IPS DF 6.9 (cell line): ENCODE measurements at regions not wholly inside any gene's neighbourhood (a gene's known extent, or its start where the extent isn't known, plus 50 kb on each side); places are given as distances from the start of the nearest gene placed in this dataset.

Experiments
- DNase-seq: peaks from one replicate; pipeline ENCODE4 v3.0.0-alpha.2; 2013; ENCODE audit warnings: low read depth, low spot score
- H3K27ac ChIP-seq: one replicate; pipeline ENCODE4 v1.5.1; 2013; ENCODE audit warnings: low read length, control low read depth
- H3K27me3 ChIP-seq: 2 replicates; pipeline ENCODE4 v1.6.1; 2013; ENCODE audit warnings: mild to moderate bottlenecking, low read length; ENCODE audit not compliant: control insufficient read depth, insufficient read depth
- H3K36me3 ChIP-seq: 2 replicates; pipeline ENCODE4 v1.6.1; 2013; ENCODE audit warnings: low read length; ENCODE audit not compliant: control insufficient read depth, insufficient read depth
- H3K4me1 ChIP-seq: 2 replicates; pipeline ENCODE4 v1.6.1; 2013; ENCODE audit warnings: low read length; ENCODE audit not compliant: control insufficient read depth, insufficient read depth
- H3K4me3 ChIP-seq: 2 replicates; pipeline ENCODE4 v1.5.1; 2013; ENCODE audit warnings: mild to moderate bottlenecking, low read length
- H3K9me3 ChIP-seq: 2 replicates; pipeline ENCODE4 v1.6.1; 2013; ENCODE audit warnings: low read length, inconsistent platforms; ENCODE audit not compliant: control insufficient read depth, insufficient read depth
- WGBS: extraction: QIAGEN DNeasy Blood & Tissue Kit; methylation state at CpG from one replicate; pipeline ENCODE4 v1.1.7; 2013; ENCODE audit warnings: mixed read lengths, missing lambda C conversion rate; ENCODE audit not compliant: insufficient read length, insufficient coverage; 5-methylcytosine and 5-hydroxymethylcytosine counted together

DNA sequence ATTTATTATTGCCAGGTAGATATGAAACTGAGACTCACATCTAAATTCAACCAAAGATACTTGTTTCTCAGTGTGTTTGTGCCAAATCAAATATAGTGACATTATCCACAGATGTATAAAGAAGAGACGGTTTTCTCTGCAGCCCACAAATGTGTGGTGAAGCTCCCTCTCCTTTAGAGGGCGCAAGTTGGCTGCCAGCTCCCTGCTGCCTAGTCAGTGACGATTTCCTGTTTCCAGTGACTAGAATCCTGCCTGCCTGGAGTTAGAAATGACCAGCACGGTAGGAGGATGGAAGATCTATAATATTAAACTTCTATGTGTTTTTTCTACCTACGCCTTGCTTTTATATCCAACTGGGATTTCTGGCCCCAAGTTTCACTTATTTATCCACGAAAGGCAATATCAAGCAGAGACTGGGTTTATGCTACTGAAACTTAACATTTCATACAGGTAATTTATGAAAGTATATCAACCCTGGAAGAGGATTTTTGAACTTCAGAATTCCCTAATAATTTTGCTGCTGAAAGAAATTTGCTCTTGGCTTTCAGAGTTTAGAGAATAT lies 1793.7 kb upstream of the TENM3 start:
- Histone ChIP-seq H3K4me1 (no peaks in the 10 kb centered on the region), H3K9me3 (no peaks in the 10 kb centered on the region), H3K36me3 (no peaks in the 10 kb centered on the region), H3K27ac (no peak overlapping the region), H3K4me3 (no peak overlapping the region), H3K27me3 (no peaks in the 10 kb centered on the region)
- WGBS = no CpG with 5 or more reads among the region's 6 CpGs
- DNase-seq = peak; percentile 47

DNA sequence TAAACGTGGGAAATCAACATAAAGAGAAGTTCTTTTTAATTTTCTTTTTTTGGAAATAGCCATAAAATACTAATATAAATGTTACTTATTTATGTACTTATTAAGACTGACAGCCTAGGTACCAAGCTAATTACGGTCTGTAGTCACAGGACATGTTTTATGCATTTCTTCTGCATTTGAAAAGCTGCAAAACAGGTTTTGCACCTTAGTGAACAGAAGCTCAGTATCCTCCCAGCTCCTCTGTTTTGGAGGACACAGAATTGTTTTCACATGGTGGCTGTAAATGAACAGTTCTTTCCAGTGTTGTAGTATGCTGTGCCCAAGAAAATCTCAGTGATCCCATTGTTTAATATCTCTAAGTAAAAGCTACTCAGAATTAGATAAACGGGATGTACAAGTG lies 1788.0 kb upstream of the TENM3 start:
- H3K4me3 ChIP-seq = no peak overlapping the region
- no peaks in the 10 kb centered on the region for H3K27me3 ChIP-seq
- no peak overlapping the region for H3K27ac ChIP-seq
- H3K36me3 ChIP-seq = no peaks in the 10 kb centered on the region
- WGBS = no CpG with 5 or more reads among the region's 3 CpGs
- peak; percentile 27 for DNase-seq
- no peaks in the 10 kb centered on the region for H3K4me1 ChIP-seq
- no peaks in the 10 kb centered on the region for H3K9me3 ChIP-seq

- Histone ChIP-seq H3K9me3 (no peaks in the 10 kb centered on the region), H3K27ac (no peak overlapping the region), H3K4me1 (no peaks in the 10 kb centered on the region), H3K4me3 (no peak overlapping the region), H3K36me3 (no peaks in the 10 kb centered on the region), H3K27me3 (no peaks in the 10 kb centered on the region)
- no CpG with 5 or more reads among the region's 12 CpGs for WGBS
- DNase-seq = peak; percentile 27
These were observed 1786.3 kb upstream of the TENM3 start for GRCh38 chr4:180456928-180457327.

- no peaks in the 10 kb centered on the region for H3K9me3 ChIP-seq
- no peaks in the 10 kb centered on the region for H3K27me3 ChIP-seq
- DNase-seq = no peak
- 100% methylated on average over 2 of the region's 6 CpGs for WGBS
- no peaks in the 10 kb centered on the region for H3K4me1 ChIP-seq
- no peak overlapping the region for H3K27ac ChIP-seq
- no peak overlapping the region for H3K4me3 ChIP-seq
- no peaks in the 10 kb centered on the region for H3K36me3 ChIP-seq
These were observed 1781.1 kb upstream of the TENM3 start for GRCh38 chr4:180462116-180462515.

- H3K4me1 ChIP-seq = no peaks in the 10 kb centered on the region
- H3K36me3 ChIP-seq = no peaks in the 10 kb centered on the region
- no peak for DNase-seq
- H3K27me3 ChIP-seq = no peaks in the 10 kb centered on the region
- H3K4me3 ChIP-seq = no peak overlapping the region
- no peaks in the 10 kb centered on the region for H3K9me3 ChIP-seq
- WGBS = no CpG with 5 or more reads among the region's 3 CpGs
- H3K27ac ChIP-seq = no peak overlapping the region
These were observed 1777.8 kb upstream of the TENM3 start for GRCh38 chr4:180465364-180465763.

GRCh38 chr4:180483036-180483435 lies 1760.2 kb upstream of the TENM3 start:
- no peaks in the 10 kb centered on the region for H3K4me1 ChIP-seq
- no peaks in the 10 kb centered on the region for H3K9me3 ChIP-seq
- no peak for DNase-seq
- H3K27ac ChIP-seq = no peak overlapping the region
- no peak overlapping the region for H3K4me3 ChIP-seq
- no peaks in the 10 kb centered on the region for H3K36me3 ChIP-seq
- no CpG with 5 or more reads among the region's 1 CpG for WGBS
- H3K27me3 ChIP-seq = no peaks in the 10 kb centered on the region

DNA sequence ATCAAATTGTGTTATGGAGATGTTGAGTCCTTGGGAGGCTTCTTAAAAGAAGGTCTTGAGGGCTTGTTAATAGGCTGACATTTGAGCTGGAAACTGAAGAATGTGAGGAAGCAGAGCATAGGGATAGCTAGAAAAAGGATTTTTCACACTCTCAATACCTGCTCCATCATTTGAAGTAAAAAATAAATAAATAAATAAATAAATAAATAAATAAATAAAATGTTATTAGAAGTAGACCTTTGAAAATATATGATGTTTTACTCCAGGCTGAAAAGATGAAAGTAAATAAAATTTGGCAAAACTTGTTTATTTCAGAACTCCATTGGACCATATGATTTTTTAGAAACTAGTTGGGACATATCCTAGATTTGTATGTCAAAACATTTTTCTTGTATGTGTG lies 1757.8 kb upstream of the TENM3 start:
- DNase-seq = no peak
- Histone ChIP-seq H3K4me3 (no peak overlapping the region), H3K27ac (no peak overlapping the region), H3K27me3 (no peaks in the 10 kb centered on the region), H3K36me3 (no peaks in the 10 kb centered on the region), H3K9me3 (no peaks in the 10 kb centered on the region), H3K4me1 (no peaks in the 10 kb centered on the region)

GRCh38 chr4:180486342-180486741 lies 1756.9 kb upstream of the TENM3 start:
- no peaks in the 10 kb centered on the region for H3K27me3 ChIP-seq
- no peaks in the 10 kb centered on the region for H3K4me1 ChIP-seq
- no peaks in the 10 kb centered on the region for H3K36me3 ChIP-seq
- H3K4me3 ChIP-seq = no peak overlapping the region
- no peak for DNase-seq
- no peaks in the 10 kb centered on the region for H3K9me3 ChIP-seq
- no CpG with 5 or more reads among the region's 4 CpGs for WGBS
- no peak overlapping the region for H3K27ac ChIP-seq

DNA sequence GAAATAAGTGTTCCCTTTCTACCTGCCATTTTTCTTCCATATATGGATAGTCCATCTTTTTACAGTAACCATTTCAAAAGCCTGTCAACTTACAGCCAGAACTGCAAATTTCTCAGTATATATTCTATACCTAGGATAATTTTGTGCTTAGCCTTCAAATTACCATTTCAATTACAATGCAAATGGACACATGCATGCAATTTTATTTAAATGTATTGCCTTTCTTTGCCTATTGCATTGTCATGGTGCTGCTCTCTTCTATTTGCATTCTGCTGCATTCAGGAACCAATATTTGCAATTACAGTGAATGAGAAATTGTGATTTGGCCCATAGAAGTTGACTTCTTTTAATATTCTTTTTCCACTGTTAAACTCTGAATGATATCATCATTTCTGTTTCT lies 1753.4 kb upstream of the TENM3 start:
- no peaks in the 10 kb centered on the region for H3K36me3 ChIP-seq
- no peak for DNase-seq
- H3K4me1 ChIP-seq = no peaks in the 10 kb centered on the region
- no peak overlapping the region for H3K4me3 ChIP-seq
- H3K9me3 ChIP-seq = no peaks in the 10 kb centered on the region
- H3K27me3 ChIP-seq = no peaks in the 10 kb centered on the region
- H3K27ac ChIP-seq = no peak overlapping the region

GRCh38 chr4:180491210-180491609 lies 1752.0 kb upstream of the TENM3 start:
- DNase-seq = no peak
- Histone ChIP-seq H3K9me3 (no peaks in the 10 kb centered on the region), H3K27ac (no peak overlapping the region), H3K4me3 (no peak overlapping the region), H3K36me3 (no peaks in the 10 kb centered on the region), H3K27me3 (no peaks in the 10 kb centered on the region), H3K4me1 (no peaks in the 10 kb centered on the region)
- WGBS = no CpG with 5 or more reads among the region's 2 CpGs

DNA sequence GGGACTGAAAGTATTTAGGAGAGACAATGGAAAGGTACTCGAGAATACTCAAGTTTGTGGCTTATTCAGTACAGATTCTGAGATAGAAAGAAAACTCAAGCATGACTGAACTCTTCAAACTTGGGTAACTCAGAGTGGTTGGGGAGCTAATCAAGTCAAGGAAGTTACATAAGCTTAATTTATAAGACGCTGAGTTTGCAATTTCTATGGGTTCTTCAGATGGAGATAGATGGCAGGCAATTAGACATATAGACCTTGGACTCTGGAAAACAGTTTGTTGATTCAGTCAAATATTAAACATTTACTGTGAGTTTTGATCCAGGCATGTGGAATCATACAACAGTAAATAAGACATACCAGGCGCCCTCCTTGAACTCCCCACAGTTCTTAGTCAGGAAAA lies 1749.9 kb upstream of the TENM3 start:
- WGBS = no CpG with 5 or more reads among the region's 3 CpGs
- H3K27ac ChIP-seq = no peak overlapping the region
- H3K36me3 ChIP-seq = no peaks in the 10 kb centered on the region
- H3K4me3 ChIP-seq = no peak overlapping the region
- no peaks in the 10 kb centered on the region for H3K9me3 ChIP-seq
- H3K4me1 ChIP-seq = no peaks in the 10 kb centered on the region
- H3K27me3 ChIP-seq = no peaks in the 10 kb centered on the region
- DNase-seq = no peak
